ENCODE measurements at regions not wholly inside any gene's neighbourhood (a gene's known extent, or its start where the extent isn't known, plus 50 kb on each side); places are given as distances from the start of the nearest gene placed in this dataset.

- Histone ChIP-seq H3K4me3 (replicated peaks in 1 of 2; ENCODE audit: low read depth in 1 of 2, low read length in 2 of 2) (no peak overlapping the region), H4K20me1 (ENCODE audit: insufficient read depth) (no peaks in the 10 kb centered on the region), H3K9me3 (ENCODE audit: control insufficient read depth in 1 of 2, insufficient read depth in 1 of 2, low read depth in 1 of 2, low read length in 2 of 2) (no peaks in the 10 kb centered on the region), H3K9me2 (ENCODE audit: insufficient read depth) (no peaks in the 10 kb centered on the region), H3K27ac (ENCODE audit: low read depth, low read length) (no peak overlapping the region), H3K36me3 (ENCODE audit: control insufficient read depth in 1 of 2, insufficient read depth in 2 of 2, low read length in 2 of 2) (no peaks in the 10 kb centered on the region), H3K4me2 (ENCODE audit: low read length) (no peak overlapping the region), H3K79me2 (ENCODE audit: insufficient read depth, low read length) (no peaks in the 10 kb centered on the region), H2AFZ (ENCODE audit: low read depth, low read length, poor library complexity, severe bottlenecking) (no peak overlapping the region), H3K4me1 (ENCODE audit: control insufficient read depth in 1 of 2, insufficient read depth in 2 of 2, low read length in 2 of 2) (no peaks in the 10 kb centered on the region), H3K9ac (ENCODE audit: low read length) (no peak overlapping the region), H3K27me3 (ENCODE audit: insufficient read depth, low read length) (no peaks in the 10 kb centered on the region)
- POLR2A ChIA-PET = no interaction called here
- DNase-seq (ENCODE audit: low read depth, low spot score) (no peak), ATAC-seq (no peak)
- CTCF ChIA-PET = no interaction called here
- RAD21 ChIA-PET (ENCODE audit: low non-redundant PET in 1 of 2, low total read pairs in 2 of 2, uncharacterized antibody in 2 of 2, unreplicated experiment in 2 of 2) = no interaction called here
- BruUV-seq (replicated peaks) = no TSS peak
- intact Hi-C loops (cut with micrococcal nuclease) = no loop called here
- TF ChIP-seq ATF3 (IDR thresholded peaks at IDR 0.05) (no peak), CEBPB (IDR thresholded peaks at IDR 0.05; ENCODE audit: low read depth) (no peak), SRF (IDR thresholded peaks at IDR 0.05; ENCODE audit: low read depth) (no peak), EGR1 (IDR thresholded peaks at IDR 0.05; ENCODE audit: low read depth) (no peak), CTCF (IDR thresholded peaks at IDR 0.05 in 2 of 3, conservative IDR thresholded peaks at IDR 0.05 in 1 of 3; ENCODE audit: borderline replicate concordance in 1 of 3, insufficient read depth in 1 of 3, low read depth in 2 of 3, low read length in 2 of 3) (no peak), JUND (IDR thresholded peaks at IDR 0.05) (no peak)
Observed at GRCh38 chr4:181701894-181702293, 541.3 kb upstream of the TENM3 start.

- Histone ChIP-seq H3K4me2 (ENCODE audit: low read length) (no peak overlapping the region), H2AFZ (ENCODE audit: low read depth, low read length, poor library complexity, severe bottlenecking) (no peak overlapping the region), H3K36me3 (ENCODE audit: control insufficient read depth in 1 of 2, insufficient read depth in 2 of 2, low read length in 2 of 2) (no peaks in the 10 kb centered on the region), H3K4me3 (replicated peaks in 1 of 2; ENCODE audit: low read depth in 1 of 2, low read length in 2 of 2) (no peak overlapping the region), H3K9me2 (ENCODE audit: insufficient read depth) (no peaks in the 10 kb centered on the region), H3K27me3 (ENCODE audit: insufficient read depth, low read length) (no peaks in the 10 kb centered on the region), H4K20me1 (ENCODE audit: insufficient read depth) (no peaks in the 10 kb centered on the region), H3K9me3 (ENCODE audit: control insufficient read depth in 1 of 2, insufficient read depth in 1 of 2, low read depth in 1 of 2, low read length in 2 of 2) (no peaks in the 10 kb centered on the region), H3K9ac (ENCODE audit: low read length) (no peak overlapping the region), H3K79me2 (ENCODE audit: insufficient read depth, low read length) (no peaks in the 10 kb centered on the region), H3K4me1 (ENCODE audit: control insufficient read depth in 1 of 2, insufficient read depth in 2 of 2, low read length in 2 of 2) (no peaks in the 10 kb centered on the region), H3K27ac (ENCODE audit: low read depth, low read length) (no peak overlapping the region)
- POLR2A ChIA-PET = no interaction called here
- no TSS peak for BruUV-seq (replicated peaks)
- ATAC-seq (no peak), DNase-seq (ENCODE audit: low read depth, low spot score) (no peak)
- RAD21 ChIA-PET (ENCODE audit: low non-redundant PET in 1 of 2, low total read pairs in 2 of 2, uncharacterized antibody in 2 of 2, unreplicated experiment in 2 of 2) = no interaction called here
- intact Hi-C loops (cut with micrococcal nuclease) = no loop called here
- CTCF ChIA-PET = no interaction called here
- TF ChIP-seq SIN3A (IDR thresholded peaks at IDR 0.05; ENCODE audit: low read depth) = no peak
- no peak for TF ChIP-seq ZBTB33 (IDR thresholded peaks at IDR 0.05; ENCODE audit: extremely low read depth, insufficient replicate concordance, low read length)
- TF ChIP-seq ELF1 (IDR thresholded peaks at IDR 0.05; ENCODE audit: borderline replicate concordance, low read depth) = no peak
- no peak for TF ChIP-seq CTCF (IDR thresholded peaks at IDR 0.05 in 2 of 3, conservative IDR thresholded peaks at IDR 0.05 in 1 of 3; ENCODE audit: borderline replicate concordance in 1 of 3, insufficient read depth in 1 of 3, low read depth in 2 of 3, low read length in 2 of 3)
Observed at GRCh38 chr4:181702864-181703495, 540.2 kb upstream of the TENM3 start.

Measured in HCT116 (cell line).